RWPE1 (cell line): ENCODE measurements at regions not wholly inside any gene's neighbourhood (a gene's known extent, or its start where the extent isn't known, plus 50 kb on each side); places are given as distances from the start of the nearest gene placed in this dataset.

Experiments used
- CTCF ChIA-PET: fragments of 350-600 bp; sonication (Branson Sonifier 250); formaldehyde crosslinking; extraction: SDS; loops from one replicate; lab custom pipeline; 2021; lab: Yijun Ruan, JAX
- POLR2A ChIA-PET: fragments of 400-600 bp; formaldehyde crosslinking; extraction: SDS; loops from one replicate; lab custom pipeline; 2020; ENCODE audit warnings: antibody characterized with exemption; ENCODE audit not compliant: low non-redundant PET; lab: Yijun Ruan, JAX
- DNase-seq: peaks from one replicate; pipeline ENCODE4 v3.0.0; 2012; ENCODE audit warnings: low spot score
- H3K27ac ChIP-seq: fragments of 450-650 bp; 2 replicates; pipeline ENCODE4 v1.5.1; 2017
- CTCF ChIP-seq: fragments of 450-650 bp; conservative IDR thresholded peaks from 2 replicates; pipeline ENCODE4 v1.5.1; 2017; ENCODE audit warnings: low read depth, mild to moderate bottlenecking

GRCh38 chr14:26339381-26339780 is 258.5 kb downstream of the NOVA1 start:
- no peak for DNase-seq
- ChIA-PET POLR2A (no interaction called here), CTCF (no interaction called here)
- no peak for TF ChIP-seq CTCF
- no peak overlapping the region for H3K27ac ChIP-seq

- no peak for DNase-seq
- POLR2A ChIA-PET: no interaction called here
- H3K27ac ChIP-seq: no peak overlapping the region
- TF ChIP-seq CTCF: no peak
- CTCF ChIA-PET: no interaction called here
These were observed 259.6 kb downstream of the NOVA1 start for GRCh38 chr14:26338231-26338630.

- POLR2A ChIA-PET: no interaction called here
- TF ChIP-seq CTCF: no peak
- no peak overlapping the region for H3K27ac ChIP-seq
- DNase-seq: no peak
- CTCF ChIA-PET: interaction anchor here (0.7 kb wide), 1 partner anchor 380 kb away, joined by 3 read pairs; no protein-coding TSS in a partner anchor
These were observed 263.5 kb downstream of the NOVA1 start for GRCh38 chr14:26334288-26334687.

- ChIA-PET POLR2A (no interaction called here), CTCF (no interaction called here)
- H3K27ac ChIP-seq: no peak overlapping the region
- no peak for TF ChIP-seq CTCF
- DNase-seq: no peak
These were observed 264.9 kb downstream of the NOVA1 start for GRCh38 chr14:26332966-26333365.

GRCh38 chr14:26330982-26331381 is 266.9 kb downstream of the NOVA1 start:
- POLR2A ChIA-PET: no interaction called here
- CTCF ChIA-PET: no interaction called here
- no peak for TF ChIP-seq CTCF
- H3K27ac ChIP-seq: no peak overlapping the region
- no peak for DNase-seq

- CTCF ChIA-PET: no interaction called here
- DNase-seq: no peak
- TF ChIP-seq CTCF: no peak
- no peak overlapping the region for H3K27ac ChIP-seq
- POLR2A ChIA-PET: interaction anchor here (0.6 kb wide), 1 partner anchor 155 kb away, joined by 4 read pairs; no protein-coding TSS in a partner anchor
These were observed 269.0 kb downstream of the NOVA1 start for GRCh38 chr14:26328791-26329190.

GRCh38 chr14:26323869-26324268 is 274.0 kb downstream of the NOVA1 start:
- no peak for DNase-seq
- POLR2A ChIA-PET: no interaction called here

More at GRCh38 chr14:26323869-26324268, 274.0 kb downstream of the NOVA1 start:
- TF ChIP-seq CTCF: no peak
- H3K27ac ChIP-seq: no peak overlapping the region
- CTCF ChIA-PET: no interaction called here
